ENCODE measurements at regions not wholly inside any gene's neighbourhood (a gene's known extent, or its start where the extent isn't known, plus 50 kb on each side); places are given as distances from the start of the nearest gene placed in this dataset.

DNA sequence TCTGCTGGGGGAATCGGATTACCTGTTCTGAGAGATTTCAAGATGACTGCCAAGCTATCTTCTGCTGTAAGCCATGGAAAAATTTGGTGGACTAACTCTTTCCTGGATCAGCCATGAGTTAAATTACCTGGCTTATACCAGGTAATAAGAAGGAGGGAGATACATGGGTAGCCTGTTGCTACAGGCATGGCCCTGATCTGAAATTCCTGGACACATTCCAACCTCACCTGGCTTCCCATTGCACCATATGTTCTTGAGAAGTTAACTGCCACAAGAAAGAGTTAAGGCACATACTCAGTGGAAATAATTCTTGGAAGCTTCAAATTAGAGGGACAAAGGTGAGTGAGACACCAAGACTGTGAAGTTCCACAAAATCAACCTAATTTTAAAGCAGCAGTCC, 371.3 kb downstream of the ACTL7B start:
- TF ChIP-seq, protein P1, sequence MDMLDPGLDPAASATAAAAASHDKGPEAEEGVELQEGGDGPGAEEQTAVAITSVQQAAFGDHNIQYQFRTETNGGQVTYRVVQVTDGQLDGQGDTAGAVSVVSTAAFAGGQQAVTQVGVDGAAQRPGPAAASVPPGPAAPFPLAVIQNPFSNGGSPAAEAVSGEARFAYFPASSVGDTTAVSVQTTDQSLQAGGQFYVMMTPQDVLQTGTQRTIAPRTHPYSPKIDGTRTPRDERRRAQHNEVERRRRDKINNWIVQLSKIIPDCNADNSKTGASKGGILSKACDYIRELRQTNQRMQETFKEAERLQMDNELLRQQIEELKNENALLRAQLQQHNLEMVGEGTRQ (IDR thresholded peaks at IDR 0.05; ENCODE audit: low read depth, low read length), result no peak
- TF ChIP-seq POLR2A (IDR thresholded peaks at IDR 0.05; ENCODE audit: low read depth, low read length) (no peak), RCOR1 (IDR thresholded peaks at IDR 0.05; ENCODE audit: insufficient replicate concordance, low read length) (no peak), RFX5 (IDR thresholded peaks at IDR 0.05; ENCODE audit: low read depth, low read length) (no peak), RAD21 (IDR thresholded peaks at IDR 0.05; ENCODE audit: low read length) (no peak)
- TF ChIP-seq, protein P2, sequence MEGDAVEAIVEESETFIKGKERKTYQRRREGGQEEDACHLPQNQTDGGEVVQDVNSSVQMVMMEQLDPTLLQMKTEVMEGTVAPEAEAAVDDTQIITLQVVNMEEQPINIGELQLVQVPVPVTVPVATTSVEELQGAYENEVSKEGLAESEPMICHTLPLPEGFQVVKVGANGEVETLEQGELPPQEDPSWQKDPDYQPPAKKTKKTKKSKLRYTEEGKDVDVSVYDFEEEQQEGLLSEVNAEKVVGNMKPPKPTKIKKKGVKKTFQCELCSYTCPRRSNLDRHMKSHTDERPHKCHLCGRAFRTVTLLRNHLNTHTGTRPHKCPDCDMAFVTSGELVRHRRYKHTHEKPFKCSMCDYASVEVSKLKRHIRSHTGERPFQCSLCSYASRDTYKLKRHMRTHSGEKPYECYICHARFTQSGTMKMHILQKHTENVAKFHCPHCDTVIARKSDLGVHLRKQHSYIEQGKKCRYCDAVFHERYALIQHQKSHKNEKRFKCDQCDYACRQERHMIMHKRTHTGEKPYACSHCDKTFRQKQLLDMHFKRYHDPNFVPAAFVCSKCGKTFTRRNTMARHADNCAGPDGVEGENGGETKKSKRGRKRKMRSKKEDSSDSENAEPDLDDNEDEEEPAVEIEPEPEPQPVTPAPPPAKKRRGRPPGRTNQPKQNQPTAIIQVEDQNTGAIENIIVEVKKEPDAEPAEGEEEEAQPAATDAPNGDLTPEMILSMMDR (conservative IDR thresholded peaks at IDR 0.05; ENCODE audit: low read depth, low read length), result no peak
